OCI-LY3 (cell line): ENCODE measurements at regions not wholly inside any gene's neighbourhood (a gene's known extent, or its start where the extent isn't known, plus 50 kb on each side); places are given as distances from the start of the nearest gene placed in this dataset.

ENCODE experiments used
- EZH2phosphoT487 ChIP-seq: fragments of 200-600 bp; shearing (Covaris generic); IDR thresholded peaks from 2 replicates; pipeline ENCODE4 v1.6.1; 2018; ENCODE audit warnings: antibody characterized with exemption, mixed run types, low read depth
- TF ChIP-seq, protein P1 (sequence below): fragments of 200-600, 300-600 bp; sonication (generic); IDR thresholded peaks from 2 replicates; pipeline ENCODE4 v1.5.1; 2014; ENCODE audit warnings: antibody characterized with exemption, low read length, low read depth

DNA sequence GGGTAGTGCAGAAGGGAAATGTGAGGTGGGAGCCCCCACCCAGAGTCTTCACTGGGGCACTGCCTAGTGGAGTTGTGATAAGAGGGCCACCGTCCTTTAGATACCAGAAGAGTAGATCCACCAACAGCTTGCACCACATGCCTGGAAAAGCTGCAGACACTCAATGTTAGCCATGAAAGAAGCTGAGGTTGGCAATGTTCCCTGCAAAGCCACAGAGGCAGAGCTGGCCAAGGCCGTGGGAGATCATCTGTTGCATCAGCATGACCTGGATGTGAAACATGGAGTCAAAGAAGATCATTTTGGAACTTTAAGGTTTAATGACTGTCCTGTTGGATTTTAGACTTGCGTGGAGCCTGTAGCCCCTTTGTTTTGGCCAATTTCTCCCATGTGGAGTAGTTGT, 468.4 kb upstream of the FOXG1 start:
- TF ChIP-seq, protein P1, sequence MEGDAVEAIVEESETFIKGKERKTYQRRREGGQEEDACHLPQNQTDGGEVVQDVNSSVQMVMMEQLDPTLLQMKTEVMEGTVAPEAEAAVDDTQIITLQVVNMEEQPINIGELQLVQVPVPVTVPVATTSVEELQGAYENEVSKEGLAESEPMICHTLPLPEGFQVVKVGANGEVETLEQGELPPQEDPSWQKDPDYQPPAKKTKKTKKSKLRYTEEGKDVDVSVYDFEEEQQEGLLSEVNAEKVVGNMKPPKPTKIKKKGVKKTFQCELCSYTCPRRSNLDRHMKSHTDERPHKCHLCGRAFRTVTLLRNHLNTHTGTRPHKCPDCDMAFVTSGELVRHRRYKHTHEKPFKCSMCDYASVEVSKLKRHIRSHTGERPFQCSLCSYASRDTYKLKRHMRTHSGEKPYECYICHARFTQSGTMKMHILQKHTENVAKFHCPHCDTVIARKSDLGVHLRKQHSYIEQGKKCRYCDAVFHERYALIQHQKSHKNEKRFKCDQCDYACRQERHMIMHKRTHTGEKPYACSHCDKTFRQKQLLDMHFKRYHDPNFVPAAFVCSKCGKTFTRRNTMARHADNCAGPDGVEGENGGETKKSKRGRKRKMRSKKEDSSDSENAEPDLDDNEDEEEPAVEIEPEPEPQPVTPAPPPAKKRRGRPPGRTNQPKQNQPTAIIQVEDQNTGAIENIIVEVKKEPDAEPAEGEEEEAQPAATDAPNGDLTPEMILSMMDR: no peak
- no peak for TF ChIP-seq EZH2phosphoT487
